HG02938 (cell line): ENCODE measurements at regions not wholly inside any gene's neighbourhood (a gene's known extent, or its start where the extent isn't known, plus 50 kb on each side); places are given as distances from the start of the nearest gene placed in this dataset.
"Not testable (repeated sequence)": the region's sequence is repeated elsewhere in the genome, so short reads cannot be mapped to it uniquely, and the experiment has no call there.

Experiments
- ATAC-seq: cut with Tn5 transposase; IDR thresholded peaks from one replicate; pipeline ENCODE4 v1.9.1; 2021; ENCODE audit warnings: mild to moderate bottlenecking, moderate library complexity; ENCODE audit not compliant: unreplicated experiment

GRCh38 chr1:187936667-187937066 lies 1107.9 kb downstream of the PLA2G4A start:
- no peak for ATAC-seq

- ATAC-seq, result no peak
Observed at GRCh38 chr1:187938092-187938491, 1109.3 kb downstream of the PLA2G4A start.

- no peak for ATAC-seq
Observed at GRCh38 chr1:187942986-187943385, 1114.2 kb downstream of the PLA2G4A start.

- ATAC-seq, result no peak
Observed at GRCh38 chr1:187943606-187944403, 1115.1 kb downstream of the PLA2G4A start.

- not testable (repeated sequence) for ATAC-seq
Observed at GRCh38 chr1:187946661-187947060, 1117.9 kb downstream of the PLA2G4A start.

GRCh38 chr1:187947359-187947758 lies 1118.6 kb downstream of the PLA2G4A start:
- ATAC-seq, result no peak

GRCh38 chr1:187948170-187948794 lies 1119.5 kb downstream of the PLA2G4A start:
- ATAC-seq, result no peak

- ATAC-seq, result no peak
Observed at GRCh38 chr1:187949567-187949966, 1120.8 kb downstream of the PLA2G4A start.

- no peak for ATAC-seq
Observed at GRCh38 chr1:187951817-187952216, 1123.1 kb downstream of the PLA2G4A start.

GRCh38 chr1:187952446-187952845 lies 1123.7 kb downstream of the PLA2G4A start:
- no peak for ATAC-seq

- no peak for ATAC-seq
Observed at GRCh38 chr1:187956975-187957374, 1128.2 kb downstream of the PLA2G4A start.

GRCh38 chr1:187958207-187958606 lies 1129.5 kb downstream of the PLA2G4A start:
- ATAC-seq, result no peak

GRCh38 chr1:187959062-187959461 lies 1130.3 kb downstream of the PLA2G4A start:
- ATAC-seq, result no peak

GRCh38 chr1:187960125-187960638 lies 1131.4 kb downstream of the PLA2G4A start:
- no peak for ATAC-seq

GRCh38 chr1:187961895-187962294 lies 1133.1 kb downstream of the PLA2G4A start:
- no peak for ATAC-seq

- no peak for ATAC-seq
Observed at GRCh38 chr1:187971851-187972250, 1143.1 kb downstream of the PLA2G4A start.

- ATAC-seq, result no peak
Observed at GRCh38 chr1:187977298-187977697, 1148.5 kb downstream of the PLA2G4A start.

GRCh38 chr1:187985145-187985896 lies 1156.6 kb downstream of the PLA2G4A start:
- ATAC-seq, result peak; percentile 41

GRCh38 chr1:187985897-187986654 lies 1157.3 kb downstream of the PLA2G4A start:
- ATAC-seq, result peak; percentile 85

- ATAC-seq, result no peak
Observed at GRCh38 chr1:187987236-187987776, 1158.6 kb downstream of the PLA2G4A start.
